HL-60 (cell line): ENCODE measurements at regions not wholly inside any gene's neighbourhood (a gene's known extent, or its start where the extent isn't known, plus 50 kb on each side); places are given as distances from the start of the nearest gene placed in this dataset.
"Not testable (repeated sequence)": the region's sequence is repeated elsewhere in the genome, so short reads cannot be mapped to it uniquely, and the experiment has no call there.

Experiments
- DNase-seq, 2 experiments: peaks; one replicate each; pipeline ENCODE4 v3.0.0-alpha.2; 2010 to 2020; ENCODE audit warnings: low read depth in 1 of 2, low spot score in 1 of 2
- H3K27ac ChIP-seq: fragments of 250-450 bp; sonication (Bioruptor Pico); replicated peaks from 2 replicates; pipeline ENCODE4 v1.5.1; 2020; ENCODE audit warnings: mild to moderate bottlenecking, moderate library complexity
- H3K27me3 ChIP-seq: fragments of 250-450 bp; sonication (Bioruptor Pico); 2 replicates; pipeline ENCODE4 v1.5.1; 2021; ENCODE audit warnings: mild to moderate bottlenecking, moderate library complexity; ENCODE audit not compliant: insufficient read depth, poor library complexity, severe bottlenecking
- H3K4me3 ChIP-seq: replicated peaks from 2 replicates; pipeline ENCODE4 v1.5.1; 2011; ENCODE audit warnings: mild to moderate bottlenecking, control low read depth, low read length; ENCODE audit not compliant: insufficient read depth
- GABPA ChIP-seq: IDR thresholded peaks from 2 replicates; pipeline ENCODE4 v1.6.1; 2012; ENCODE audit warnings: low read depth
- POLR2AphosphoS5 ChIP-seq: IDR thresholded peaks from 2 replicates; pipeline ENCODE4 v1.6.1; 2012; ENCODE audit warnings: low read depth
- SPI1 ChIP-seq: IDR thresholded peaks from 2 replicates; pipeline ENCODE4 v1.6.1; 2012; ENCODE audit warnings: low read depth, mild to moderate bottlenecking, borderline replicate concordance
- TF ChIP-seq, protein P1 (sequence below): IDR thresholded peaks from 2 replicates; pipeline ENCODE4 v1.6.1; 2012; ENCODE audit warnings: low read depth; ENCODE audit not compliant: insufficient replicate concordance
- TF ChIP-seq, protein P2 (sequence below): IDR thresholded peaks from one replicate; pipeline ENCODE4 v1.5.1; 2011; ENCODE audit warnings: low read length, control low read depth, inconsistent platforms; ENCODE audit not compliant: insufficient read depth

- DNase-seq, result no peak
- TF ChIP-seq, protein P1, sequence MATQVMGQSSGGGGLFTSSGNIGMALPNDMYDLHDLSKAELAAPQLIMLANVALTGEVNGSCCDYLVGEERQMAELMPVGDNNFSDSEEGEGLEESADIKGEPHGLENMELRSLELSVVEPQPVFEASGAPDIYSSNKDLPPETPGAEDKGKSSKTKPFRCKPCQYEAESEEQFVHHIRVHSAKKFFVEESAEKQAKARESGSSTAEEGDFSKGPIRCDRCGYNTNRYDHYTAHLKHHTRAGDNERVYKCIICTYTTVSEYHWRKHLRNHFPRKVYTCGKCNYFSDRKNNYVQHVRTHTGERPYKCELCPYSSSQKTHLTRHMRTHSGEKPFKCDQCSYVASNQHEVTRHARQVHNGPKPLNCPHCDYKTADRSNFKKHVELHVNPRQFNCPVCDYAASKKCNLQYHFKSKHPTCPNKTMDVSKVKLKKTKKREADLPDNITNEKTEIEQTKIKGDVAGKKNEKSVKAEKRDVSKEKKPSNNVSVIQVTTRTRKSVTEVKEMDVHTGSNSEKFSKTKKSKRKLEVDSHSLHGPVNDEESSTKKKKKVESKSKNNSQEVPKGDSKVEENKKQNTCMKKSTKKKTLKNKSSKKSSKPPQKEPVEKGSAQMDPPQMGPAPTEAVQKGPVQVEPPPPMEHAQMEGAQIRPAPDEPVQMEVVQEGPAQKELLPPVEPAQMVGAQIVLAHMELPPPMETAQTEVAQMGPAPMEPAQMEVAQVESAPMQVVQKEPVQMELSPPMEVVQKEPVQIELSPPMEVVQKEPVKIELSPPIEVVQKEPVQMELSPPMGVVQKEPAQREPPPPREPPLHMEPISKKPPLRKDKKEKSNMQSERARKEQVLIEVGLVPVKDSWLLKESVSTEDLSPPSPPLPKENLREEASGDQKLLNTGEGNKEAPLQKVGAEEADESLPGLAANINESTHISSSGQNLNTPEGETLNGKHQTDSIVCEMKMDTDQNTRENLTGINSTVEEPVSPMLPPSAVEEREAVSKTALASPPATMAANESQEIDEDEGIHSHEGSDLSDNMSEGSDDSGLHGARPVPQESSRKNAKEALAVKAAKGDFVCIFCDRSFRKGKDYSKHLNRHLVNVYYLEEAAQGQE, result no peak
- no peak for TF ChIP-seq SPI1
- no peak for TF ChIP-seq GABPA
- TF ChIP-seq, protein P2, sequence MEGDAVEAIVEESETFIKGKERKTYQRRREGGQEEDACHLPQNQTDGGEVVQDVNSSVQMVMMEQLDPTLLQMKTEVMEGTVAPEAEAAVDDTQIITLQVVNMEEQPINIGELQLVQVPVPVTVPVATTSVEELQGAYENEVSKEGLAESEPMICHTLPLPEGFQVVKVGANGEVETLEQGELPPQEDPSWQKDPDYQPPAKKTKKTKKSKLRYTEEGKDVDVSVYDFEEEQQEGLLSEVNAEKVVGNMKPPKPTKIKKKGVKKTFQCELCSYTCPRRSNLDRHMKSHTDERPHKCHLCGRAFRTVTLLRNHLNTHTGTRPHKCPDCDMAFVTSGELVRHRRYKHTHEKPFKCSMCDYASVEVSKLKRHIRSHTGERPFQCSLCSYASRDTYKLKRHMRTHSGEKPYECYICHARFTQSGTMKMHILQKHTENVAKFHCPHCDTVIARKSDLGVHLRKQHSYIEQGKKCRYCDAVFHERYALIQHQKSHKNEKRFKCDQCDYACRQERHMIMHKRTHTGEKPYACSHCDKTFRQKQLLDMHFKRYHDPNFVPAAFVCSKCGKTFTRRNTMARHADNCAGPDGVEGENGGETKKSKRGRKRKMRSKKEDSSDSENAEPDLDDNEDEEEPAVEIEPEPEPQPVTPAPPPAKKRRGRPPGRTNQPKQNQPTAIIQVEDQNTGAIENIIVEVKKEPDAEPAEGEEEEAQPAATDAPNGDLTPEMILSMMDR, result no peak
- TF ChIP-seq POLR2AphosphoS5, result no peak
- H3K27me3 ChIP-seq, result no peaks in the 10 kb centered on the region
Measured at GRCh38 chr10:125256026-125256425, 95.7 kb upstream of the CTBP2 start.

DNA sequence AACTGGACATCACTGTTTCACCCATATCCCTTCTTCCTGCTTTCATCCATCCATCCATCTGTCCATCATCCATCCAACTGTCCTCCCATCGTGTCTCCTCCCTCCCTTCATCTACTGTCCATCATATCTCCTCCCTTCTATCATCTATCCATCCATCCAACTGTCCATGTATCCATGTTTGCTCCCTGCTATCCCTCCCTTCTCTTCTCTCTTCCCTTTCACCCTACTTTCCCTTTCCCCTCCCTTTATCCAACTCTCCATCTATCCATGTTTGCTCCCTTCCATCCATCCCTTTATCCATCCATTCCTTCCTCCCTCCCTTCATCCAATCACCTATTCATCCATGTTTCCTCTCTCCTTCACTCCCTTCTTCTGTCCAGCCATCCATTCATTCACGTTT, 92.6 kb upstream of the CTBP2 start:
- Histone ChIP-seq H3K4me3 (no peak overlapping the region), H3K27me3 (no peaks in the 10 kb centered on the region), H3K27ac (no peak overlapping the region)
- TF ChIP-seq GABPA (no peak), POLR2AphosphoS5 (no peak), SPI1 (no peak)
- TF ChIP-seq, protein P1, result no peak
- TF ChIP-seq, protein P2, result no peak
- no peak for DNase-seq

More at GRCh38 chr10:125256026-125256425, 95.7 kb upstream of the CTBP2 start:
- no peak overlapping the region for H3K4me3 ChIP-seq
- no peak overlapping the region for H3K27ac ChIP-seq

DNA sequence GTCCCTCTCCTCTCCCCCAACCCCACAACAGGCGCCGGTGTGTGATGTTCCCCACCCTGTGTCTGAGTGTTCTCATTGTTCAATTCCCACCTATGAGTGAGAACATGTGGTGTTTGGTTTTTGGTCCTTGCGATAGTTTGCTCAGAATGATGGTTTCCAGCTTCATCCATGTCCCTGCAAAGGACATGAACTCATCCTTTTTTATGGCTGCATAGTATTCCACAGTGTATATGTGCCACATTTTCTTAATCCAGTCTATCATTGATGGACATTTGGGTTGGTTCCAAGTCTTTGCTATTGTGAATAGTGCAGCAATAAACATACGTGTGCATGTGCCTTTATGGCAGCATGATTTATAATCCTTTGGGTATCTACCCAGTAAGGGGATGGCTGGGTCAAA, 90.5 kb upstream of the CTBP2 start:
- H3K4me3 ChIP-seq, H3K27me3 ChIP-seq, H3K27ac ChIP-seq, DNase-seq: not testable (repeated sequence)

- Histone ChIP-seq H3K27me3 (no peaks in the 10 kb centered on the region), H3K4me3 (no peak overlapping the region), H3K27ac (no peak overlapping the region)
- no peak for DNase-seq
- TF ChIP-seq, protein P1, result no peak
- TF ChIP-seq SPI1 (no peak), GABPA (no peak), POLR2AphosphoS5 (no peak)
- TF ChIP-seq, protein P2, result no peak
Measured at GRCh38 chr10:125249948-125250347, 89.6 kb upstream of the CTBP2 start.
